Lung (tissue), 11 donors: ENCODE measurements at regions not wholly inside any gene's neighbourhood (a gene's known extent, or its start where the extent isn't known, plus 50 kb on each side); places are given as distances from the start of the nearest gene placed in this dataset.

Source experiments
- ATAC-seq: fragments of 200-7000 bp; cut with Tn5 transposase; one replicate; pipeline ENCODE4 v1.9.1; 2020; ENCODE audit warnings: moderate number of reproducible peaks; ENCODE audit not compliant: insufficient read depth, low FRiP score
- DNase-seq, 3 donors: peaks; one replicate each; pipeline ENCODE4 v3.0.0-alpha.2; 2013 to 2017
- H3K27ac ChIP-seq, 2 donors: one replicate each; pipeline ENCODE4 v1.5.1; 2013; ENCODE audit warnings: mild to moderate bottlenecking in 2 of 2, moderate library complexity in 2 of 2, control low read depth in 1 of 2, inconsistent platforms in 1 of 2, low read depth in 1 of 2, low read length in 1 of 2
- H3K27me3 ChIP-seq, 3 donors: one replicate each; pipeline ENCODE4 v1.5.1; 2013; ENCODE audit warnings: low read length in 2 of 3; ENCODE audit not compliant: control insufficient read depth in 3 of 3, insufficient read depth in 3 of 3
- H3K36me3 ChIP-seq, 4 donors: one replicate each; pipeline ENCODE4 v1.5.1; 2013; ENCODE audit warnings: low read length in 4 of 4, mild to moderate bottlenecking in 1 of 4, moderate library complexity in 1 of 4; ENCODE audit not compliant: control insufficient read depth in 4 of 4, insufficient read depth in 4 of 4
- H3K4me1 ChIP-seq, 5 donors: one replicate each; pipeline ENCODE4 v1.5.1; 2013; ENCODE audit warnings: low read length in 5 of 5, mild to moderate bottlenecking in 2 of 5, moderate library complexity in 1 of 5; ENCODE audit not compliant: control insufficient read depth in 5 of 5, insufficient read depth in 5 of 5
- H3K4me3 ChIP-seq: one replicate; pipeline ENCODE4 v1.5.1; 2013; ENCODE audit warnings: mild to moderate bottlenecking, control low read depth, moderate library complexity
- H3K9ac ChIP-seq, 2 donors: one replicate each; pipeline ENCODE4 v1.5.1; 2013; ENCODE audit warnings: low read length in 2 of 2, control low read depth in 1 of 2; ENCODE audit not compliant: insufficient read depth in 1 of 2
- H3K9me3 ChIP-seq, 4 donors: one replicate each; pipeline ENCODE4 v1.5.1; 2013; ENCODE audit warnings: low read length in 3 of 4, mild to moderate bottlenecking in 1 of 4, moderate library complexity in 1 of 4; ENCODE audit not compliant: control insufficient read depth in 4 of 4, insufficient read depth in 3 of 4
- CTCF ChIP-seq: IDR thresholded peaks from 2 replicates; pipeline ENCODE4 v1.5.1; 2012; ENCODE audit warnings: mild to moderate bottlenecking; ENCODE audit errors: control extremely low read depth, extremely low read depth
- WGBS, 2 donors: extraction: QIAGEN DNeasy Blood & Tissue Kit; methylation state at CpG; one replicate each; pipeline ENCODE4 v1.1.7; 2013; 5-methylcytosine and 5-hydroxymethylcytosine counted together
- donor health status: control.
- donor health status: control.
- donor health status: Bipolar disorder and iron deficiency.
- donor health status: healthy.
- donor health status: DM: yes; HTN: yes; CAD: no.

GRCh38 chr20:10761786-10762185 is 88.0 kb upstream of the JAG1 start:
- TF ChIP-seq CTCF, result no peak
- H3K36me3 ChIP-seq, result no peaks in the 10 kb centered on the region
- peaks cover 0 to 4% (median 0%) of the 10 kb centered on the region in 4 donors for H3K9me3 ChIP-seq
- WGBS, 2 donors, result 62 to 84% methylated on average over 8 of the region's 8 CpGs
- H3K4me3 ChIP-seq, result no peak overlapping the region
- peak in 1 of 3 donors; percentile 31 for DNase-seq
- ATAC-seq, result no peak
- H3K27me3 ChIP-seq, result no peaks in the 10 kb centered on the region
- H3K27ac ChIP-seq, result no peak overlapping the region
- peaks cover 0 to 9% (median 2%) of the 10 kb centered on the region in 5 donors for H3K4me1 ChIP-seq
- H3K9ac ChIP-seq, result no peak overlapping the region

- 82 to 86% methylated on average over 2 of the region's 2 CpGs for WGBS, 2 donors
- TF ChIP-seq CTCF, result no peak
- Histone ChIP-seq H3K9ac (no peak overlapping the region), H3K36me3 (no peaks in the 10 kb centered on the region), H3K9me3 (peaks cover 0 to 2% (median 0%) of the 10 kb centered on the region in 4 donors), H3K4me3 (no peak overlapping the region), H3K4me1 (peaks cover 0 to 9% (median 2%) of the 10 kb centered on the region in 5 donors), H3K27me3 (no peaks in the 10 kb centered on the region), H3K27ac (no peak overlapping the region)
- DNase-seq (no peak), ATAC-seq (no peak)
Measured at GRCh38 chr20:10762216-10762615, 88.4 kb upstream of the JAG1 start.

GRCh38 chr20:10763112-10763511 is 89.3 kb upstream of the JAG1 start:
- H3K36me3 ChIP-seq, result no peaks in the 10 kb centered on the region
- peak in 1 of 3 donors; percentile 26 for DNase-seq
- H3K27me3 ChIP-seq, result no peaks in the 10 kb centered on the region
- H3K9ac ChIP-seq, result no peak overlapping the region
- no peak overlapping the region for H3K4me3 ChIP-seq
- no peak for TF ChIP-seq CTCF
- WGBS, 2 donors, result 64 to 82% methylated on average over 2 of the region's 2 CpGs
- H3K9me3 ChIP-seq, result peaks cover 0 to under 1% (median 0%) of the 10 kb centered on the region in 4 donors
- peaks cover 0 to 9% (median 2%) of the 10 kb centered on the region in 5 donors for H3K4me1 ChIP-seq
- no peak for ATAC-seq
- H3K27ac ChIP-seq, result no peak overlapping the region

GRCh38 chr20:10769700-10770099 is 95.9 kb upstream of the JAG1 start:
- no peaks in the 10 kb centered on the region for H3K36me3 ChIP-seq

More at GRCh38 chr20:10769700-10770099, 95.9 kb upstream of the JAG1 start:
- TF ChIP-seq CTCF, result no peak
- Histone ChIP-seq H3K9me3 (no peaks in the 10 kb centered on the region), H3K9ac (no peak overlapping the region), H3K4me1 (peaks cover 0 to 3% (median 0%) of the 10 kb centered on the region in 5 donors), H3K27me3 (no peaks in the 10 kb centered on the region), H3K4me3 (no peak overlapping the region), H3K27ac (no peak overlapping the region)
- ATAC-seq (no peak), DNase-seq (no peak)
- 27 to 40% methylated on average over 2 of the region's 2 CpGs for WGBS, 2 donors
